A673 (cell line): ENCODE measurements at regions not wholly inside any gene's neighbourhood (a gene's known extent, or its start where the extent isn't known, plus 50 kb on each side); places are given as distances from the start of the nearest gene placed in this dataset.

Experiments
- EZH2 ChIP-seq: fragments of 200-600 bp; sonication (generic); IDR thresholded peaks from 2 replicates; pipeline ENCODE4 v1.6.1; 2017; ENCODE audit warnings: borderline replicate concordance, low read depth, mild to moderate bottlenecking, mixed read lengths, antibody characterized with exemption, low read length; ENCODE audit not compliant: poor library complexity, severe bottlenecking
- TF ChIP-seq, protein P1 (sequence below): fragments of 300-800, 200-600 bp; sonication (generic); conservative IDR thresholded peaks from 2 replicates; pipeline ENCODE4 v1.5.1; 2017; ENCODE audit warnings: low read depth, mild to moderate bottlenecking, antibody characterized with exemption, low read length, moderate library complexity, mixed read lengths

DNA sequence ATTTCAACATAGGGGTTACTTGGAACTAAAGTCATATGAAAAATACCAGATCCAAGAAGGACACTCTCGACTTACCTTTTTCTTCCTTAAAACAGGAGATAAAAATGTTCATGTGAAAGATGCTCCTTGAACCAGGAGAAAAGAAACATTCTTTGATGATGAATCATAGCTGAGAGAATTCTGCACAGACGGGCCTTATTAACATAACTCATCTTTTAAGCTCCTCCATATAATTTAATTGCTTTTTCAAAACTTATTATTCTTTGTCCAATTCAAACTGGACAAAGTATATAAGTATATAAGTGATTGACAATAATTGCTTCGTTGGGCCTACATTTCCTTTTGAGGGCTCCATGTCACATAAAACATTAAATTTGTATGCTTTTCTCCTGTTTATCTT, 945.2 kb upstream of the C9orf72 start:
- TF ChIP-seq, protein P1, sequence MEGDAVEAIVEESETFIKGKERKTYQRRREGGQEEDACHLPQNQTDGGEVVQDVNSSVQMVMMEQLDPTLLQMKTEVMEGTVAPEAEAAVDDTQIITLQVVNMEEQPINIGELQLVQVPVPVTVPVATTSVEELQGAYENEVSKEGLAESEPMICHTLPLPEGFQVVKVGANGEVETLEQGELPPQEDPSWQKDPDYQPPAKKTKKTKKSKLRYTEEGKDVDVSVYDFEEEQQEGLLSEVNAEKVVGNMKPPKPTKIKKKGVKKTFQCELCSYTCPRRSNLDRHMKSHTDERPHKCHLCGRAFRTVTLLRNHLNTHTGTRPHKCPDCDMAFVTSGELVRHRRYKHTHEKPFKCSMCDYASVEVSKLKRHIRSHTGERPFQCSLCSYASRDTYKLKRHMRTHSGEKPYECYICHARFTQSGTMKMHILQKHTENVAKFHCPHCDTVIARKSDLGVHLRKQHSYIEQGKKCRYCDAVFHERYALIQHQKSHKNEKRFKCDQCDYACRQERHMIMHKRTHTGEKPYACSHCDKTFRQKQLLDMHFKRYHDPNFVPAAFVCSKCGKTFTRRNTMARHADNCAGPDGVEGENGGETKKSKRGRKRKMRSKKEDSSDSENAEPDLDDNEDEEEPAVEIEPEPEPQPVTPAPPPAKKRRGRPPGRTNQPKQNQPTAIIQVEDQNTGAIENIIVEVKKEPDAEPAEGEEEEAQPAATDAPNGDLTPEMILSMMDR: no peak
- TF ChIP-seq EZH2: no peak
